Activated naive CD8-positive, alpha-beta T cell (primary cell): ENCODE measurements at regions not wholly inside any gene's neighbourhood (a gene's known extent, or its start where the extent isn't known, plus 50 kb on each side); places are given as distances from the start of the nearest gene placed in this dataset.

ENCODE experiments used
- H3K27ac Mint-ChIP-seq: one replicate; pipeline ENCODE4 v1.8.0; 2021; ENCODE audit warnings: mixed read lengths
- H3K27me3 Mint-ChIP-seq: one replicate; pipeline ENCODE4 v1.8.0; 2021; ENCODE audit warnings: mixed read lengths
- H3K36me3 Mint-ChIP-seq: one replicate; pipeline ENCODE4 v1.8.0; 2021; ENCODE audit warnings: mixed read lengths
- H3K4me1 Mint-ChIP-seq: one replicate; pipeline ENCODE4 v1.8.0; 2021; ENCODE audit warnings: low read depth, mixed read lengths
- H3K4me3 Mint-ChIP-seq: one replicate; pipeline ENCODE4 v1.8.0; 2021; ENCODE audit warnings: mild to moderate bottlenecking, mixed read lengths
- H3K9me3 Mint-ChIP-seq: one replicate; pipeline ENCODE4 v1.8.0; 2021; ENCODE audit warnings: low read depth, mixed read lengths

GRCh38 chr10:10364902-10365301 is 652.8 kb upstream of the CELF2 start:
- Mint-ChIP-seq H3K36me3 (no peaks in the 10 kb centered on the region), H3K27ac (no peak overlapping the region), H3K9me3 (no peaks in the 10 kb centered on the region), H3K27me3 (peaks cover 13% of the 10 kb centered on the region), H3K4me1 (no peaks in the 10 kb centered on the region), H3K4me3 (no peak overlapping the region)

- Mint-ChIP-seq H3K27ac (no peak overlapping the region), H3K4me3 (no peak overlapping the region), H3K9me3 (no peaks in the 10 kb centered on the region), H3K4me1 (no peaks in the 10 kb centered on the region), H3K27me3 (peaks cover 8% of the 10 kb centered on the region), H3K36me3 (no peaks in the 10 kb centered on the region)
These were observed 652.0 kb upstream of the CELF2 start for GRCh38 chr10:10365676-10366075.

GRCh38 chr10:10366836-10367235 is 650.8 kb upstream of the CELF2 start:
- Mint-ChIP-seq H3K27me3 (peaks cover 8% of the 10 kb centered on the region), H3K4me1 (no peaks in the 10 kb centered on the region), H3K36me3 (no peaks in the 10 kb centered on the region), H3K9me3 (no peaks in the 10 kb centered on the region), H3K27ac (no peak overlapping the region), H3K4me3 (no peak overlapping the region)

- H3K36me3 Mint-ChIP-seq, result no peaks in the 10 kb centered on the region
- H3K4me3 Mint-ChIP-seq, result no peak overlapping the region
- H3K9me3 Mint-ChIP-seq, result no peaks in the 10 kb centered on the region
- H3K27ac Mint-ChIP-seq, result no peak overlapping the region
- no peaks in the 10 kb centered on the region for H3K4me1 Mint-ChIP-seq
- H3K27me3 Mint-ChIP-seq, result peaks cover 6% of the 10 kb centered on the region
These were observed 650.4 kb upstream of the CELF2 start for GRCh38 chr10:10367264-10367663.

- Mint-ChIP-seq H3K4me3 (no peak overlapping the region), H3K9me3 (no peaks in the 10 kb centered on the region), H3K27me3 (peaks cover 8% of the 10 kb centered on the region), H3K4me1 (no peaks in the 10 kb centered on the region), H3K36me3 (no peaks in the 10 kb centered on the region), H3K27ac (no peak overlapping the region)
These were observed 648.6 kb upstream of the CELF2 start for GRCh38 chr10:10368951-10369576.

GRCh38 chr10:10385831-10386230 is 631.8 kb upstream of the CELF2 start:
- Mint-ChIP-seq H3K9me3 (no peaks in the 10 kb centered on the region), H3K36me3 (no peaks in the 10 kb centered on the region), H3K27me3 (peaks cover 12% of the 10 kb centered on the region), H3K4me3 (no peak overlapping the region), H3K27ac (no peak overlapping the region), H3K4me1 (no peaks in the 10 kb centered on the region)

- peaks cover 9% of the 10 kb centered on the region for H3K27me3 Mint-ChIP-seq
- no peak overlapping the region for H3K27ac Mint-ChIP-seq
- H3K4me1 Mint-ChIP-seq, result no peaks in the 10 kb centered on the region
- H3K4me3 Mint-ChIP-seq, result no peak overlapping the region
- no peaks in the 10 kb centered on the region for H3K9me3 Mint-ChIP-seq
- no peaks in the 10 kb centered on the region for H3K36me3 Mint-ChIP-seq
These were observed 628.5 kb upstream of the CELF2 start for GRCh38 chr10:10389182-10389581.

- H3K27ac Mint-ChIP-seq, result no peak overlapping the region
- H3K4me3 Mint-ChIP-seq, result no peak overlapping the region
- no peaks in the 10 kb centered on the region for H3K4me1 Mint-ChIP-seq
- peaks cover 9% of the 10 kb centered on the region for H3K27me3 Mint-ChIP-seq
- H3K36me3 Mint-ChIP-seq, result no peaks in the 10 kb centered on the region
- no peaks in the 10 kb centered on the region for H3K9me3 Mint-ChIP-seq
These were observed 625.2 kb upstream of the CELF2 start for GRCh38 chr10:10392511-10392910.

- Mint-ChIP-seq H3K4me1 (no peaks in the 10 kb centered on the region), H3K36me3 (no peaks in the 10 kb centered on the region), H3K9me3 (no peaks in the 10 kb centered on the region), H3K27me3 (peaks cover 6% of the 10 kb centered on the region), H3K4me3 (no peak overlapping the region), H3K27ac (no peak overlapping the region)
These were observed 622.6 kb upstream of the CELF2 start for GRCh38 chr10:10394933-10395658.

GRCh38 chr10:10396601-10397000 is 621.1 kb upstream of the CELF2 start:
- no peaks in the 10 kb centered on the region for H3K4me1 Mint-ChIP-seq
- peaks cover under 1% of the 10 kb centered on the region for H3K27me3 Mint-ChIP-seq
- H3K27ac Mint-ChIP-seq, result no peak overlapping the region
- H3K4me3 Mint-ChIP-seq, result no peak overlapping the region
- H3K36me3 Mint-ChIP-seq, result no peaks in the 10 kb centered on the region
- H3K9me3 Mint-ChIP-seq, result no peaks in the 10 kb centered on the region

- Mint-ChIP-seq H3K4me3 (no peak overlapping the region), H3K36me3 (no peaks in the 10 kb centered on the region), H3K27me3 (peaks cover 5% of the 10 kb centered on the region), H3K9me3 (no peaks in the 10 kb centered on the region), H3K4me1 (no peaks in the 10 kb centered on the region), H3K27ac (no peak overlapping the region)
These were observed 619.8 kb upstream of the CELF2 start for GRCh38 chr10:10397906-10398305.

- Mint-ChIP-seq H3K27ac (no peak overlapping the region), H3K36me3 (no peaks in the 10 kb centered on the region), H3K4me1 (no peaks in the 10 kb centered on the region), H3K9me3 (no peaks in the 10 kb centered on the region), H3K4me3 (no peak overlapping the region), H3K27me3 (peaks cover 11% of the 10 kb centered on the region)
These were observed 613.9 kb upstream of the CELF2 start for GRCh38 chr10:10403762-10404161.

GRCh38 chr10:10417671-10418070 is 600.0 kb upstream of the CELF2 start:
- no peaks in the 10 kb centered on the region for H3K36me3 Mint-ChIP-seq
- H3K27me3 Mint-ChIP-seq, result no peaks in the 10 kb centered on the region
- H3K4me3 Mint-ChIP-seq, result no peak overlapping the region
- H3K27ac Mint-ChIP-seq, result no peak overlapping the region
- no peaks in the 10 kb centered on the region for H3K9me3 Mint-ChIP-seq
- H3K4me1 Mint-ChIP-seq, result peaks cover 17% of the 10 kb centered on the region

GRCh38 chr10:10418387-10418786 is 599.3 kb upstream of the CELF2 start:
- Mint-ChIP-seq H3K9me3 (no peaks in the 10 kb centered on the region), H3K36me3 (no peaks in the 10 kb centered on the region), H3K4me3 (no peak overlapping the region), H3K4me1 (peaks cover 17% of the 10 kb centered on the region), H3K27ac (peak overlapping the region; percentile 30), H3K27me3 (no peaks in the 10 kb centered on the region)

- no peaks in the 10 kb centered on the region for H3K27me3 Mint-ChIP-seq
- no peaks in the 10 kb centered on the region for H3K9me3 Mint-ChIP-seq
- no peaks in the 10 kb centered on the region for H3K36me3 Mint-ChIP-seq
- no peak overlapping the region for H3K27ac Mint-ChIP-seq
- H3K4me3 Mint-ChIP-seq, result no peak overlapping the region
- peaks cover 17% of the 10 kb centered on the region for H3K4me1 Mint-ChIP-seq
These were observed 596.6 kb upstream of the CELF2 start for GRCh38 chr10:10421071-10421470.
